ENCODE measurements at regions not wholly inside any gene's neighbourhood (a gene's known extent, or its start where the extent isn't known, plus 50 kb on each side); places are given as distances from the start of the nearest gene placed in this dataset.

GRCh38 chr4:135927651-135928050 is 1604.6 kb downstream of the PCDH18 start:
- DNase-seq, result peak in 1 of 2 experiments; percentile 36
- H3K79me2 ChIP-seq (ENCODE audit: low read depth), result no peaks in the 10 kb centered on the region
- no peaks in the 10 kb centered on the region for H3K9me3 ChIP-seq (ENCODE audit: insufficient read depth, low read depth)
- no peak overlapping the region for H2AFZ ChIP-seq
- H4K20me1 ChIP-seq (ENCODE audit: insufficient read depth), result no peaks in the 10 kb centered on the region
- H3K36me3 ChIP-seq (ENCODE audit: low read depth), result no peaks in the 10 kb centered on the region
- H3K27ac ChIP-seq, result no peak overlapping the region
- BruUV-seq (replicated peaks), result no TSS peak
- no peaks in the 10 kb centered on the region; the same call in 1 of the 2 replicates for H3K4me1 ChIP-seq (replicated peaks; ENCODE audit: insufficient read depth)
- TF ChIP-seq EZH2 (IDR thresholded peaks at IDR 0.05; ENCODE audit: low read depth) (no peak), CTCF (conservative IDR thresholded peaks at IDR 0.05) (no peak)
- CTCF ChIA-PET, result no interaction called here
- H3K4me3 ChIP-seq, result no peak overlapping the region
- H3K4me2 ChIP-seq, result no peak overlapping the region
- no peaks in the 10 kb centered on the region for H3F3A ChIP-seq (ENCODE audit: insufficient read depth, low read depth)
- no peaks in the 10 kb centered on the region for H3K9me2 ChIP-seq (ENCODE audit: insufficient read depth)
- no peaks in the 10 kb centered on the region for H3K27me3 ChIP-seq (ENCODE audit: insufficient read depth, low read depth)
- intact Hi-C loops (cut with micrococcal nuclease; ENCODE audit: unreplicated experiment), result no loop called here
- POLR2A ChIA-PET (ENCODE audit: unreplicated experiment), result no interaction called here

- ChIA-PET CTCF (no interaction called here), POLR2A (ENCODE audit: unreplicated experiment) (no interaction called here)
- H3K27me3 ChIP-seq (ENCODE audit: insufficient read depth, low read depth), result no peaks in the 10 kb centered on the region
- H3K9me3 ChIP-seq (ENCODE audit: insufficient read depth, low read depth), result no peaks in the 10 kb centered on the region
- H2AFZ ChIP-seq, result no peak overlapping the region
- no peaks in the 10 kb centered on the region for H3K36me3 ChIP-seq (ENCODE audit: low read depth)
- H3K4me1 ChIP-seq (replicated peaks; ENCODE audit: insufficient read depth), result no peaks in the 10 kb centered on the region
- DNase-seq, result no peak
- no peaks in the 10 kb centered on the region for H3F3A ChIP-seq (ENCODE audit: insufficient read depth, low read depth)
- intact Hi-C loops (cut with micrococcal nuclease; ENCODE audit: unreplicated experiment), result no loop called here
- TF ChIP-seq CTCF (conservative IDR thresholded peaks at IDR 0.05) (no peak), EZH2 (IDR thresholded peaks at IDR 0.05; ENCODE audit: low read depth) (no peak)
- H3K9me2 ChIP-seq (ENCODE audit: insufficient read depth), result no peaks in the 10 kb centered on the region
- H3K4me3 ChIP-seq, result no peak overlapping the region
- no peaks in the 10 kb centered on the region for H3K79me2 ChIP-seq (ENCODE audit: low read depth)
- BruUV-seq (replicated peaks), result no TSS peak
- no peak overlapping the region for H3K4me2 ChIP-seq
- no peaks in the 10 kb centered on the region for H4K20me1 ChIP-seq (ENCODE audit: insufficient read depth)
- no peak overlapping the region for H3K27ac ChIP-seq
These were observed 1611.2 kb downstream of the PCDH18 start for GRCh38 chr4:135921081-135921480.

- intact Hi-C loops (cut with micrococcal nuclease; ENCODE audit: unreplicated experiment), result no loop called here
- BruUV-seq (replicated peaks), result no TSS peak
- H2AFZ ChIP-seq, result no peak overlapping the region
- H3K27ac ChIP-seq, result no peak overlapping the region
- H3K36me3 ChIP-seq (ENCODE audit: low read depth), result no peaks in the 10 kb centered on the region
- H3K4me1 ChIP-seq (replicated peaks; ENCODE audit: insufficient read depth), result no peaks in the 10 kb centered on the region
- no peak for DNase-seq
- H4K20me1 ChIP-seq (ENCODE audit: insufficient read depth), result no peaks in the 10 kb centered on the region
- CTCF ChIA-PET, result no interaction called here
- no peaks in the 10 kb centered on the region for H3K9me3 ChIP-seq (ENCODE audit: insufficient read depth, low read depth)
- H3K9me2 ChIP-seq (ENCODE audit: insufficient read depth), result no peaks in the 10 kb centered on the region
- H3F3A ChIP-seq (ENCODE audit: insufficient read depth, low read depth), result no peaks in the 10 kb centered on the region
- H3K4me2 ChIP-seq, result no peak overlapping the region
- H3K4me3 ChIP-seq, result no peak overlapping the region
- no peak for TF ChIP-seq CTCF (conservative IDR thresholded peaks at IDR 0.05)
- TF ChIP-seq EZH2 (IDR thresholded peaks at IDR 0.05; ENCODE audit: low read depth), result no peak
- H3K27me3 ChIP-seq (ENCODE audit: insufficient read depth, low read depth), result no peaks in the 10 kb centered on the region
- no peaks in the 10 kb centered on the region for H3K79me2 ChIP-seq (ENCODE audit: low read depth)
- POLR2A ChIA-PET (ENCODE audit: unreplicated experiment), result no interaction called here
These were observed 1615.3 kb downstream of the PCDH18 start for GRCh38 chr4:135917011-135917410.

Measured in PC-9 (cell line).